ENCODE measurements at regions not wholly inside any gene's neighbourhood (a gene's known extent, or its start where the extent isn't known, plus 50 kb on each side); places are given as distances from the start of the nearest gene placed in this dataset.

DNA sequence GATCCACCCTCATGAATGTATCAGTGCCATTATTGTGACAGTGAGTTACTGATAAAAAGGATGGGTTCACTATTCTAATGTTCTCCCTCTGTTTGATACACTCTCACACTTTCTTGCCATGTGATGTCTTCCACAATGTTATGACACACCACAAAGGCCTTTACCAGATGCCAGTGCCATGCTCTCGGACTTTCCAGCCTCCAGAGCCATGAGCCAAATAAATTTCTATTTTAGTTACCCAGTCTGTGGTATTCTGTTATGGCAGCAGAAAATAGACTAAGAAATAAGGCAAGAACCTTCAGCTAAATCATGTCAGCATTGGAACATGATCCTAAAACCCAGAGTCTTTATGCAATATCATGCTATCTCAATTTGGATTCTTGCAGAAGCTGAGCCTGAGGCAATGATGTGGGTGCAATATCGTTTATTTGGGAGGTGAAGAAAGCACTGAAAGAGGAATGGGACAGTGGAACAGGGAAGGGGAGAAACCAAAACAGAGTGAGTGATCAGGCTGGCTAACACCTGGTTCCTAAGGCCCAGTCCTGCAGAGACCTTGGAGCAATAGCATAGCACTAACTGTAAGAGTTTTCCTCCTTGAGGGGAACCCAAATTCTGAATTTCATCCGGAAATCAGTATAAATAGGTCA is 130.4 kb upstream of the LRFN2 start:
- Mint-ChIP-seq H3K4me3 (no peak overlapping the region), H3K4me1 (peaks cover 10 to 27% (median 16%) of the 10 kb centered on the region in 4 donors), H3K27me3 (peaks cover 0 to 12% (median 0%) of the 10 kb centered on the region in 5 donors), H3K36me3 (no peaks in the 10 kb centered on the region), H3K27ac (no peak overlapping the region), H3K9me3 (no peaks in the 10 kb centered on the region)
- DNase-seq (no peak), ATAC-seq (no peak)
- POLR2A ChIA-PET: no interaction called here

DNA sequence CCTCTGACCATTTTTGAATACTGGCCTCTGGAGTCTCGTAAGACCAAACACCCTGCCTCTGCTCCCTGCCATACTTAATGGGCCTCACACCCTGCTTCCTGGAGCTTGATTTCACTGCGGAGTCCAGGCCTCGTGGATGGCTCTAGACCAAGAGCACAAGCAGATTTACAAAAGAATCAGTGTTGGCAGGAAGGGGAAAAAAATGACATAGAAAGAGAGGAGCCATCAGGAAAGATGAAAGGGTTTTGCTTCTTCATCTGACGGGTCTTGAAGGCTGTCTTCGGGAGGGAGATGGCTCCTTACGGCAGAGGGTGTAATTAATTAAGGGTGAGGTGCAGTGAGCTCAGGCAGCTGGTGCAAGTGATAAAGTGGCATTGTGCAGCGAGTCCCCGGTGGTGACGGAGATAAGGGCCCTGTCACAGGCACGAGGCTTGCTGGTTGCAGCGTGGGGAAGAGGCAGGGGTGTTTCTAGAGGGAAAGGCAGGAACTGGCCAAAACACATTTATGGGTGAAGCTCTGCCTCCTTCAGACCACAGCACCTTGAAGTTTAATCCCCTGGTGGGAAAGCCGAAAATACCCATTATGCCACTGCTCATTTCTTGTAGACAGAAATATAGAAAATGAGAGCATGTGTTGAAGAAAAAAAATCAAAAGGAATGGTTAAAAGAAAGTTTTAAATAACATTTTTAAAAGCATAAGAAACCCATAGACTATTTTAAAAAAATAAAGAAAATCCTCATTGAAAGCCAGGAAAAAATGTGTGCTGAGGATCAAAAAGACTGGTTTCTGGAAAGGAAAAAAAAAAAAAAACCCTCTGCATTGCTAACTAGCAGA is 128.6 kb upstream of the LRFN2 start:
- Mint-ChIP-seq H3K36me3 (no peaks in the 10 kb centered on the region), H3K9me3 (no peaks in the 10 kb centered on the region), H3K4me3 (no peak overlapping the region), H3K27ac (peak overlapping the region in 1 of 10 donors; percentile 32), H3K4me1 (peaks cover 10 to 25% (median 16%) of the 10 kb centered on the region in 4 donors), H3K27me3 (peaks cover 0 to 16% (median 0%) of the 10 kb centered on the region in 5 donors)
- POLR2A ChIA-PET: no interaction called here
- ATAC-seq (no peak), DNase-seq (no peak)

- H3K4me3 Mint-ChIP-seq: no peak overlapping the region
- H3K36me3 Mint-ChIP-seq: no peaks in the 10 kb centered on the region
- H3K4me1 Mint-ChIP-seq: peaks cover 8 to 16% (median 10%) of the 10 kb centered on the region in 4 donors
- DNase-seq (no peak), ATAC-seq (no peak)
- no peaks in the 10 kb centered on the region for H3K9me3 Mint-ChIP-seq
- H3K27ac Mint-ChIP-seq: peak overlapping the region in 1 of 10 donors; percentile 56
- H3K27me3 Mint-ChIP-seq: peaks cover 0 to 16% (median 0%) of the 10 kb centered on the region in 5 donors
- POLR2A ChIA-PET: no interaction called here
Measured at GRCh38 chr6:40714576-40715564, 127.7 kb upstream of the LRFN2 start.

DNA sequence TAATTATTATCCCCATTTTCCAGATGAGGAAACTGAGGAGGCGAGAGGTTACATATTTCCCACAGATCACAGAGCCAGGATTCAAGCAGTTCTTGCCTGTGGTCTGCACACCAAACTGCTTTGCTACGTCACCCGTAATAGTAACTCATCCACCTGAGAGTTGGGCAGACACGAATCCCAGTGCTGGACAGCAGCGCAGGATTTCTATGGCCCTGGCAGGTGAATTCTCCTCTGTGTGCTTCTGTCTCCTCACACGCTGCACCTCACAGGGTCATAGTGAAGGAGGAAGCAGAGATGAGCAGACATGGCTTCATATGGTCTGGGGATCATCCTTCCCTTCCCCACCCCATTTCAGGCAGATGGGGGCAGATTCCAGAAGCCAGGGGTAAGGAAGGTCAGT is 127.0 kb upstream of the LRFN2 start:
- POLR2A ChIA-PET: no interaction called here
- DNase-seq: no peak
- Mint-ChIP-seq H3K9me3 (no peaks in the 10 kb centered on the region), H3K36me3 (no peaks in the 10 kb centered on the region), H3K4me1 (peaks cover 2 to 8% (median 3%) of the 10 kb centered on the region in 4 donors), H3K4me3 (no peak overlapping the region), H3K27ac (peak overlapping the region in 2 of 10 donors; percentile 31 to 56), H3K27me3 (peaks cover 0 to 16% (median 0%) of the 10 kb centered on the region in 5 donors)
- no peak for ATAC-seq

DNA sequence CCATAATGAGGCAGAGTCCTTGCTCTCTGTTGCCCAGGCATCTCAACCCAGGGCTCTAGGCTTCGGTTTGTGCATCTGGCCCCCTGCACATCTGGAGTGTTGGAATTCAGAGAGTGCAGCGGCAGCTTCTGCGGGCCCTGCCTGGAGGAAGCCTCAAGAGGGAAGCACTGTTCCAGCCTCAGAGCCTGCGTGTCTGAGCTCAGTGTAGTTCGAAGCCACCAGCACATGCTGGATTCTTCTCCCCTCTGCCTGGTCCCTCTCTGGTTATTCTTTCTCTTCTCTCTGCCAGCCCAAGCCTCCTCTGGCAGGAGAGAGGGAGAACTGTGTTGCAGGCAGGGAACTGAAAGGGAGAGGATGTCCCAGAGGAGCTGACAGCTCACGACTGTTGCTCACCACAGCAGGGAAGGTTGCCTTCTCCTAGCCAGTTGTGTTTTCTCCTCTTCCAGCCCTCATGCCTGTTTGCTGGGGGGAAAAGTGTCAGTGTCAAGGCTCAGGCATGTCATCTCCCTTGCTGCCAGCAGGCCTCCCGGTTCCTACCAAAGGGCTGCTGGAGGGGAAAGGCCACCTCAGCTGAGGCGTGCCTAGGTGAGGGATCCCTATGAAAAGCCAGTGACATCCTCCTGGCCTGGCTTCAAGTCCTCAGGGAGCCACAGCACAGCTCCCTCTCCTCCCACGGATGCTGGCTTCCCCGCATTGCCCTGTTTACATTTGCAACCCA is 126.0 kb upstream of the LRFN2 start:
- H3K4me1 Mint-ChIP-seq: peaks cover 0 to 6% (median 3%) of the 10 kb centered on the region in 4 donors

GRCh38 chr6:40710626-40711330 is 123.6 kb upstream of the LRFN2 start:
- Mint-ChIP-seq H3K4me1 (peaks cover 0 to 4% (median 2%) of the 10 kb centered on the region in 4 donors), H3K9me3 (no peaks in the 10 kb centered on the region), H3K36me3 (no peaks in the 10 kb centered on the region), H3K27me3 (peaks cover 0 to 16% (median 2%) of the 10 kb centered on the region in 5 donors), H3K27ac (no peak overlapping the region), H3K4me3 (no peak overlapping the region)
- DNase-seq (no peak), ATAC-seq (no peak)
- POLR2A ChIA-PET: no interaction called here

More for the DNA sequence above, 126.0 kb upstream of the LRFN2 start:
- no peaks in the 10 kb centered on the region for H3K9me3 Mint-ChIP-seq
- POLR2A ChIA-PET: no interaction called here
- ATAC-seq: no peak
- no peak overlapping the region for H3K27ac Mint-ChIP-seq
- H3K36me3 Mint-ChIP-seq: no peaks in the 10 kb centered on the region
- H3K4me3 Mint-ChIP-seq: no peak overlapping the region
- peaks cover 0 to 16% (median 1%) of the 10 kb centered on the region in 5 donors for H3K27me3 Mint-ChIP-seq
- DNase-seq: no peak

DNA sequence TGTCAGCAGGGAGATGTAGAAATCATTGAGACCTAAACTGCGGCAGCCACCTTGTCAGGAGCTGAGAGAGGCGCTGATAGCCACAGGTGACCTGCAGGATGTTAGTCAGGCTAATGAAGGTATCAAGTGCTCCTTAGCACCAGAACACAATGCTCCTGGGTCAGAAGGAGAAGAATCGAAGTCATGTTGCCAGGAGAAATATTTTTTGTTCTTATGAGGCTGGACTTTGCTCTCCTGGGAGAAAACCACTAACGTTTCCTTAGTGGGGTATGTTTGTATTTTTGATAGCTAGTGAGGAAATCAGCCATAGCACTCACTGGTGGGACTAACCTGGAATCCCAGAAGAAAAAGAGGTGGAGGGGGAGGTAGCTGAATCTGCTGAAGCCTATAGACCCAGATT is 120.9 kb upstream of the LRFN2 start:
- POLR2A ChIA-PET: no interaction called here
- ATAC-seq (no peak), DNase-seq (no peak)
- Mint-ChIP-seq H3K9me3 (no peaks in the 10 kb centered on the region), H3K36me3 (no peaks in the 10 kb centered on the region), H3K4me1 (peaks cover 0 to 3% (median 0%) of the 10 kb centered on the region in 4 donors), H3K27ac (no peak overlapping the region), H3K4me3 (no peak overlapping the region), H3K27me3 (peaks cover 2 to 16% (median 5%) of the 10 kb centered on the region in 5 donors)

- ATAC-seq: no peak
Measured at GRCh38 chr6:40706178-40706577, 119.0 kb upstream of the LRFN2 start.

GRCh38 chr6:40705354-40705753 is 118.2 kb upstream of the LRFN2 start:
- no peak for ATAC-seq
- POLR2A ChIA-PET: no interaction called here
- Mint-ChIP-seq H3K9me3 (no peaks in the 10 kb centered on the region), H3K27me3 (peaks cover 4 to 22% (median 6%) of the 10 kb centered on the region in 5 donors), H3K4me3 (no peak overlapping the region), H3K27ac (no peak overlapping the region), H3K4me1 (peaks cover 0 to 3% (median 0%) of the 10 kb centered on the region in 4 donors), H3K36me3 (no peaks in the 10 kb centered on the region)
- no peak for DNase-seq

More at GRCh38 chr6:40706178-40706577, 119.0 kb upstream of the LRFN2 start:
- H3K27ac Mint-ChIP-seq: no peak overlapping the region
- DNase-seq: no peak
- no peaks in the 10 kb centered on the region for H3K36me3 Mint-ChIP-seq
- POLR2A ChIA-PET: no interaction called here
- no peaks in the 10 kb centered on the region for H3K9me3 Mint-ChIP-seq
- peaks cover 0 to 3% (median 0%) of the 10 kb centered on the region in 4 donors for H3K4me1 Mint-ChIP-seq
- no peak overlapping the region for H3K4me3 Mint-ChIP-seq
- H3K27me3 Mint-ChIP-seq: peaks cover 4 to 20% (median 6%) of the 10 kb centered on the region in 5 donors

GRCh38 chr6:40701352-40702007 is 114.3 kb upstream of the LRFN2 start:
- Mint-ChIP-seq H3K36me3 (no peaks in the 10 kb centered on the region), H3K27me3 (peaks cover 3 to 22% (median 6%) of the 10 kb centered on the region in 5 donors), H3K9me3 (no peaks in the 10 kb centered on the region), H3K4me1 (peaks cover 0 to 3% (median 0%) of the 10 kb centered on the region in 4 donors), H3K27ac (no peak overlapping the region), H3K4me3 (no peak overlapping the region)
- no peak for ATAC-seq
- no peak for DNase-seq
- POLR2A ChIA-PET: no interaction called here

DNA sequence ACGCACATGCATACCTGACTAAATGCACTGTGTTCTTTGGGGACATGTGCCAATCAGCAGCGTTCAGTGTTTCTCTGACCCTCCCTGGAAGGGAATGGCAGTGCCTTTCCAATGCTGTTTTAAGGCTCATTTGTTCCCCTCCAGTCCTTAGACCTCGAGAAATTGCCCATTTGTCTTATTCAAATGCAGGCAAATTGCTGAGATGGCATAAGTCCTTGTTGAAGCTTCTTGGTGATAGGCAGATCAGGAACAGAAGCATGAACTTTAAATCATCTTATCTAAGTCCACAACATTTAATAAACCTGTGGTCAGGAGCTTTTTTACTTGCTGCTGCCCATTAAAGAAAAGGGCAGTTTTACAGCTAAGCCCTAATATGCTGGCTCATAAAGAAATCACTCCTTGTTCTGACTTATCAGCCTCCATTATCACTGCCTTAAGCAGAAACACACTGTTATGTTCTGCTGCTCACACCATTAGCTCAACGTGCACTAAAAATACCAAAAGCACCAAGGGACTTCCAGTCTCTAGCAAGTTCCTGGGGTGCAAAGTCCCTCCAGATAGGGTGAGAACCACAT is 112.9 kb upstream of the LRFN2 start:
- Mint-ChIP-seq H3K9me3 (no peaks in the 10 kb centered on the region), H3K36me3 (no peaks in the 10 kb centered on the region), H3K4me3 (no peak overlapping the region), H3K4me1 (peaks cover 0 to 3% (median under 1%) of the 10 kb centered on the region in 4 donors), H3K27me3 (peaks cover 3 to 22% (median 6%) of the 10 kb centered on the region in 5 donors), H3K27ac (no peak overlapping the region)
- POLR2A ChIA-PET: no interaction called here
- no peak for ATAC-seq
- no peak for DNase-seq

Measured in naive thymus-derived CD8-positive, alpha-beta T cell (primary cell).